GM19463 (cell line): ENCODE measurements at regions not wholly inside any gene's neighbourhood (a gene's known extent, or its start where the extent isn't known, plus 50 kb on each side); places are given as distances from the start of the nearest gene placed in this dataset.

Experiments used
- ATAC-seq: cut with Tn5 transposase; IDR thresholded peaks from one replicate; pipeline ENCODE4 v1.9.1; 2021; ENCODE audit warnings: mild to moderate bottlenecking, moderate library complexity; ENCODE audit not compliant: unreplicated experiment

DNA sequence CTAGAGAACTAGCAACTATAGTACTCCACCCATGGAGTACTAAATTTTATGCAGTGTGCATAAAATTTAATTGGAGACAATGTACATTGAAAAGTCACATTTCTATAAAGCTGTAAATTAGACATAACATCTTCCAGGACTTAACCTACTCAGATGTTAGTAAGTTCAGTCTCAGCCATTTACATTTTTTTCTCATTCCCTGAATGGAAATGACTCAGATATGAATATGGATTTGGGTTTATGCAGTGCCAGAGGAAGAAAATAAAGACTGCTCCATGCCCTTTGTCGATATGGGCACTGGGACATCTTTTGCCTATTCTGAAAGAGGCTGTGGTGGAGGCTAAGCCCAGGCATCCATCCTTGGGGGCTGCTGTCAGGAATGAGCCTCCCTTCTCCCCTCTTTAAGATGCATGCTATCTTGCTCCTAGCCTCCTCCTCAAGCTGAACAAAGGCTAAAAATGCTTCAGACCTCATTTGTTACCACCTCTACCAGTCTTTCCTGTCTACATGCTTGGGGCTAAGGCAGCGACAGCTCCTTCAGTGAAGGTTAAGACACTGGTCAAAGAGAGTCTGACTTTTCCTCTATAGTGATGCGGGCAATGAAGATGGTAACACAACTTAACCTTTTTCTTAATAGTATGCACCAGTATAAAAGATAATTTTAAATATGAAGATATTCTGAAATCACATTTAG, 486.8 kb upstream of the ANKRD30A start:
- no peak for ATAC-seq

- ATAC-seq, result no peak
Observed at GRCh38 chr10:36636879-36637278, 488.5 kb upstream of the ANKRD30A start.

- ATAC-seq, result no peak
Observed at GRCh38 chr10:36636285-36636839, 489.0 kb upstream of the ANKRD30A start.

DNA sequence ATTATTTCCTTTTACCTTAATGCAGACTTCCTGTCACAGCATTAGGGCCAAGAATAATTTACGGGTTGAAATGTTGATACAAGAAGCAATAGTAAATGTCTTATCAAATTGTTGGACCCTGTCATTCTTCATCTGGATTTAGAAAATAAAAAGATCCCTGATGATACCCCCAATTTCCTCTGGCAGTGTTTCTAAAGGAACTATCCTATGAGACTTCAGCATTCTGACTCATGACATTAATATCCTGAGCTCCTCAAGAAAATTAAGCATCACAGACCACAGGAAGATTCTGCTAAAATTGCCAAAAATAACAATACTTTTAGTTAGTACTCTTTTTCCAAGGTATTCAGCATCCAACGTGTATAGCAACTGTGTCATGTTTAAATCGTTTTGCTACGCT, 490.5 kb upstream of the ANKRD30A start:
- no peak for ATAC-seq

- ATAC-seq, result no peak
Observed at GRCh38 chr10:36630267-36630666, 495.1 kb upstream of the ANKRD30A start.

- no peak for ATAC-seq
Observed at GRCh38 chr10:36629476-36629875, 495.9 kb upstream of the ANKRD30A start.

- no peak for ATAC-seq
Observed at GRCh38 chr10:36624551-36625100, 500.8 kb upstream of the ANKRD30A start.

- no peak for ATAC-seq
Observed at GRCh38 chr10:36621346-36621745, 504.1 kb upstream of the ANKRD30A start.

DNA sequence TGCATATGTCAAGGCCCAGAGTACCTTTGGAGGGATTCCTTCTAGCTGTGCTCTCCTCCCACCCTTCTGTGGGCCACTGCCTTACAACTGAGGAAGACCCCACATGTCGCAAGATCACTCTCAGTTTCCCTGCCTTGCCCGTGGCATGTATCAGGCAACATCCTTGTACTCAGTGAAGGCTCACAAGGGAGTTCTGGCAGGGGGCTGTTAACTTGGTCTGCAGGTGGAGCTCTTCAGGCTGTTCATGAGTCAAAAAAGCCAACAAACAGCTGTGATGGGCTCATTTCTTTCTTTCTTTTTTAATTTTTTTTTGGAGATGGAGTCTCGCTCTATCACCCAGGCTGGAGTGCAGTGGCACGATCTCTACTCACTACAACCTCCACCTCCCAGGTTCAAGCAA, 513.0 kb upstream of the ANKRD30A start:
- no peak for ATAC-seq

GRCh38 chr10:36608866-36609265, 516.5 kb upstream of the ANKRD30A start:
- no peak for ATAC-seq

DNA sequence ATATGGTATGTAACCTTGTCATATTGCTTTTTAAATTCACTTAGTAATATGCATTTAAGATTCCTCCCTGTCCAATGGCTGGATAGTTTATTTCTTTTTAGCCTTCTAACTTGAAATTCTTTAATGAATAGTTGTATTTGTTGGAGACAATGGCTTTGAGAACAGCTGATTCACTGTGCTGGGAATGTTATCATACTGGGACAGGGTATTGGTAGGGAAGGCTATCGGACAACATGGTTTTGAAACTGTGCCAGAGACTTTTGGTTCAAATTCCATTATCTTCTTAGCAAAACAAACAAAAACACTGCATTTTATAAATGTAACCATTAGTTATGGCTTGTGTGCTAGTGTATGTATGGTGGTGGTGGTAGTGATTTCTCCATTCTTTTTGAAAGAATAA, 517.1 kb upstream of the ANKRD30A start:
- ATAC-seq, result no peak

DNA sequence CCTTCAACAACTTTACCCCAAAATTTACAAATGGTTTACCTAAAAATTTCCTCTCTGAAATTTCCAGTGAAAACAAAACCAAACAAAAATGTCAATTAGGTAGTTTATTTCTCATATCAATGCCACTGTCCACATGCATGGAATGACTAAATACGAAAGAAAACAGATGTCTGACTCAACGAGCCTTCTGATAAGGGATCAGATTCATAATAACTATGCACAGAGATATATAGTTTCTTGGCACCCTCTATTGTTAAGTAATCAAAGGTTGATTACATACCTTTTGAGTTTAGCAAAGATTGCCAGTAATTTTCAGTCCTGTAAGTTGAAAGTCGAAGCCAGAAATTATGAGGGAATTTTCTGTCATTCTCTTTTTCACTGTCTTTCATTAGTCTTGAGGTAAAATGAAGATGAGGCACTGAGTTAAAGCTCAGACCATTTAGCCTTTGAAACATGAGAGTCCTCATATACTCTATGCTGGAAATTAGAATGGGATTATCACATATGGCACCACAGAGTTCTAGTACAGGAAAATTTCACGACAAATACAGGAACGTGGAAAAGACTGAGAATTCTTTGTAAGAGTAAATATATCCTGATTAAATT, 519.1 kb upstream of the ANKRD30A start:
- ATAC-seq, result no peak

- ATAC-seq, result no peak
Observed at GRCh38 chr10:36604316-36604715, 521.1 kb upstream of the ANKRD30A start.

DNA sequence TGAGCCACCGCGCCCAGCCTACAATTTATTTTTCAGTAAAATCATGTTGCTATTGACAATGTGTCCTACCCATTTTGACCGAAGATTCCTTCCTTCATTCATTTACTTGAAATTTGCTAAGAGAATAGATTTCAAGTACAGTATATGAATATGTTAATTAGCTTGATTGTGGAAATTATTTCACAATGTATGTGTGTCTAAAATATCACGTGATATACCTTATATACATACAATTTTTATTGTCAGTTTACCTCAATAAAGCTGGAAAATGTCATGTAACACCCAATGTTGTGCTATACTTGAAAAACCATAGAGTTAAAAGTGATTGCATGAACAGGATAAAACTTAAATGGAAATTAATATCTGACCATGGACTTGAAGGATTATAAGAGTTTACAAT, 521.7 kb upstream of the ANKRD30A start:
- ATAC-seq, result no peak

GRCh38 chr10:36602374-36602773, 523.0 kb upstream of the ANKRD30A start:
- ATAC-seq, result no peak

DNA sequence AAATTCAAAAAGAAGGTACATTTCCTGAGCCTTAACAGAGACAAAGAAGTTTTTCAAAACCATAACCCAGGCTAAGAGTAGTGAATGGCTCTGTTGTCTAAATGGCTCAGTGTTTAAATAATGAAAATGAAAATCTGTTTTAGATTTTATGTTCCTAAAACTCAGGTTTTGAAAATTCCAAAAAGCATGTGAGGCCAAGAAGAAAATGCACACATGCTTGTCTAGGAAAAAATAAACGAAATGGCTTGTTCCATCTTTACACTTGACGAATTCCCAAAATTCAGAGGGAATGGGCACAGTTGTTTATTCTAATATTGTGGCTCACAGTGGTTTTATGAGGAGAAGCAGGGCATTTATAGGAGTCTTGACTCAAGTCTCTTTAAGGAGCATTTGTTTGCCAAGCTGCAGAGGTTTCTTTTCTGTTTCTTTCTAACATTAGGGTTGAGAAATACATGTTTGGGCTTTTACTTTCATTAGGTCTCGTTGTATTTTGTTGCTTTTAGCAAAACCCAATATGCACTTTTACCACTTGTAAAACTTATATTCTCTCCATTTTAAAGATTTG, 527.6 kb upstream of the ANKRD30A start:
- ATAC-seq, result no peak

GRCh38 chr10:36592964-36593363, 532.4 kb upstream of the ANKRD30A start:
- ATAC-seq, result no peak

- ATAC-seq, result no peak
Observed at GRCh38 chr10:36591436-36591835, 534.0 kb upstream of the ANKRD30A start.

DNA sequence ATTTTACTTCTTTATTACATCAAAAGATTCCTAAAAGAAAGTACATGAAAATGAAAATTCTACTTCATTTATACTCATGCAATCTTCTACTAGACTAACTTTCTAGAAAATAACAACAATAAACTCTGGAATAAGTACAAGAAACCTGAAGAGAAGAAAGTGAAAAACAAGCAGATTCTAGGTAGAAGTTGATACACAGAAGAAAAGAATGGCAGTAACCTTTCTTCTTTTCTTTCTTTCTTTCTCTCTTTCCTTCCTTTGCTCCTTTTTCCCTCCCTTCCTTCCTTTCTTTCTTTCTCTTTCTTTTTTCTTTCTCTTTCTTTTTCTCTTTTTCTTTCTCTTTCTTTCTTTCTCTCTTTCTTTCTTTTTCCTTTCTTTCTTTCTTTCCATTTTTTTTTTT, 541.7 kb upstream of the ANKRD30A start:
- no peak for ATAC-seq

- ATAC-seq, result no peak
Observed at GRCh38 chr10:36581237-36581636, 544.2 kb upstream of the ANKRD30A start.

DNA sequence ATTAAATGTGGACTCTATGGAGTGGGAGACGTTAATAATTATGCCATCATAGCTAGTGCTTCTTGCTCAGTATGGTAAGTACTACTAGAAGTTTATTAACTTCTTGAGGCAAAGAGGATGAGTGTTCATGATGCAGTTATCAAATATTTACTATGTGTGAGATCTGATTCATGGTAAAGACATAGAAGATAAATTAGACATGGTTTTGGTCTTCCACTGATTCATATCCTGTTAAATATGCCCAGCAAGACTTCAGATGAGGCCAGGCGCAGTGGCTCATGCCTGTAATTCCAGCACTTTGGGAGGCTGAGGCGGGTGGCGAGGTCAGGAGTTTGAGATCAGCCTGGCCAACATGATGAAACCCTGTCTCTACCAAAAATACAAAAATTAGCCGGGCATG, 547.1 kb upstream of the ANKRD30A start:
- no peak for ATAC-seq

- ATAC-seq, result no peak
Observed at GRCh38 chr10:36577126-36577525, 548.3 kb upstream of the ANKRD30A start.
